ENCODE measurements at regions not wholly inside any gene's neighbourhood (a gene's known extent, or its start where the extent isn't known, plus 50 kb on each side); places are given as distances from the start of the nearest gene placed in this dataset.
"Not testable (repeated sequence)": the region's sequence is repeated elsewhere in the genome, so short reads cannot be mapped to it uniquely, and the experiment has no call there.

DNA sequence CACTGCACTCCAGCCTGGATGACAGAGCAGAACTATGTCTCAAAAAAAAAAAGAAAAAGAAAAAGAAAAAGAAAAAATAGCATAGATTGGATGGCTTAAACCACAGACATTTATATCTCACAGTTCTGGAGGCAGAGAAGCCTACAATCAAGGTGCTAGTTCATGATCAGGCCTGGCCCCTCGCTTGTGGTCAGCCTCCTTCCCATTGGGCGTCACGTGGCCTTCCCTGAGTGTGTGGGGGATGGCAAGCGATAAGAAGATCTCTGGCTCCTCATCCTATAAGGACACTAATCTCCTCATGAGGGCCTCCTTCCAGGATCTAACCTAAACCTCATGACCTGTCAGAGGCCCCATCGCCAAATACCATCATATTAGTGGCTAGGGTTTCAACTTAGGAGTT is 320.2 kb upstream of the SPATA31A3 start:
- not testable (repeated sequence) for H3K27ac ChIP-seq (ENCODE audit: low read length); H3K9me3 ChIP-seq (ENCODE audit: control insufficient read depth, low read depth, low read length); H3K27me3 ChIP-seq (ENCODE audit: control insufficient read depth, insufficient read depth, low read length); H3K4me3 ChIP-seq (ENCODE audit: low read length); H3K36me3 ChIP-seq (ENCODE audit: control insufficient read depth, insufficient read depth, low read length); DNase-seq; H3K4me1 ChIP-seq (ENCODE audit: control insufficient read depth, insufficient read depth, low read length)
- no CpG with 5 or more reads among the region's 5 CpGs for WGBS (ENCODE audit: insufficient coverage, low lambda C conversion rate)

DNA sequence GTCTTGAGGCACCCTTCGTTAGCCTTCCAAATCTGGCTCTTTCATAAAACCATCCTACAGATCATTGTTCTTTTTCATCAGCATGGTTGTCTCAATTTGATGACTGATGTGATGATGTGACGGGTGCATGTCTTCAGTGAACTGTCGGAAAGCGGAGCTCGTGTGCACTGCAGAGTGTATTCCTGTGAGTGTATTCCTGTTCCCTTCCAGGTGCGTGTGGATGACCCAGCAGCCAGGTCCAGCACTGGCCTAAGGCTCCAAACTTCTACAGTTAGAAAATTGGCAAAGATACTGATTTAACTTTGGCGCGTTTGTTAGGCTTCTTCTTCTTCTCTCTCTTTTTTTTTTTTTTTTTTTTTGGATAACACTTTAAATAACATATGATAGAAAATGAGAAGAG is 314.8 kb upstream of the SPATA31A3 start:
- WGBS (ENCODE audit: insufficient coverage, low lambda C conversion rate) = no CpG with 5 or more reads among the region's 8 CpGs
- not testable (repeated sequence) for H3K4me1 ChIP-seq (ENCODE audit: control insufficient read depth, insufficient read depth, low read length); H3K4me3 ChIP-seq (ENCODE audit: low read length); H3K9me3 ChIP-seq (ENCODE audit: control insufficient read depth, low read depth, low read length); H3K27me3 ChIP-seq (ENCODE audit: control insufficient read depth, insufficient read depth, low read length); H3K36me3 ChIP-seq (ENCODE audit: control insufficient read depth, insufficient read depth, low read length); DNase-seq; H3K27ac ChIP-seq (ENCODE audit: low read length)

- no CpG with 5 or more reads among the region's 6 CpGs for WGBS (ENCODE audit: insufficient coverage, low lambda C conversion rate)
- not testable (repeated sequence) for H3K4me3 ChIP-seq (ENCODE audit: low read length); DNase-seq; H3K4me1 ChIP-seq (ENCODE audit: control insufficient read depth, insufficient read depth, low read length); H3K27me3 ChIP-seq (ENCODE audit: control insufficient read depth, insufficient read depth, low read length); H3K27ac ChIP-seq (ENCODE audit: low read length); H3K9me3 ChIP-seq (ENCODE audit: control insufficient read depth, low read depth, low read length); H3K36me3 ChIP-seq (ENCODE audit: control insufficient read depth, insufficient read depth, low read length)
These were observed 296.4 kb upstream of the SPATA31A3 start for GRCh38 chr9:67288797-67289196.

GRCh38 chr9:67288117-67288735 is 295.9 kb upstream of the SPATA31A3 start:
- H3K36me3 ChIP-seq (ENCODE audit: control insufficient read depth, insufficient read depth, low read length); DNase-seq: not testable (repeated sequence)
- no CpG with 5 or more reads among the region's 46 CpGs for WGBS (ENCODE audit: insufficient coverage, low lambda C conversion rate)

GRCh38 chr9:67284299-67284698 is 291.9 kb upstream of the SPATA31A3 start:
- not testable (repeated sequence) for H3K4me3 ChIP-seq (ENCODE audit: low read length); H3K4me1 ChIP-seq (ENCODE audit: control insufficient read depth, insufficient read depth, low read length); H3K36me3 ChIP-seq (ENCODE audit: control insufficient read depth, insufficient read depth, low read length); H3K27ac ChIP-seq (ENCODE audit: low read length); H3K27me3 ChIP-seq (ENCODE audit: control insufficient read depth, insufficient read depth, low read length); H3K9me3 ChIP-seq (ENCODE audit: control insufficient read depth, low read depth, low read length); DNase-seq
- no CpG with 5 or more reads among the region's 6 CpGs for WGBS (ENCODE audit: insufficient coverage, low lambda C conversion rate)

More at GRCh38 chr9:67288117-67288735, 295.9 kb upstream of the SPATA31A3 start:
- H3K9me3 ChIP-seq (ENCODE audit: control insufficient read depth, low read depth, low read length); H3K27ac ChIP-seq (ENCODE audit: low read length); H3K4me3 ChIP-seq (ENCODE audit: low read length); H3K27me3 ChIP-seq (ENCODE audit: control insufficient read depth, insufficient read depth, low read length); H3K4me1 ChIP-seq (ENCODE audit: control insufficient read depth, insufficient read depth, low read length): not testable (repeated sequence)

DNA sequence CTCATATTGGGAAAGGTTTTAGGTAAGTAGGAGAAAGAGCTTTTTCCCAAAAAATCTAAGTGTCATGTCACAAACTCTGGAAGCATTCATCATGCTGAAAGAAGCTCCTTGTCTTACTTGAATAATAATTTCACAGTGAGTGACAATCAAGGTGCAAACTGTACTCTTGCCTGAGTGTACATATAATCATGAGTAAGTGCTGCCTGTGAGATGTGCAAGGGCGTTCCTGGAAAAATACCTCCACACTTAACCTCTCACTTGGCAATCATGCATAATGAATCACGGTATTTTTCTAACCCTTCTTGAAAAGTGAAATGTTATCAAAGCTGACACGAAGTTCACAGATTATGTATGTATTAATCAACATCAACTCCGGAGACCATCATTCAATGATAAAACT is 289.2 kb upstream of the SPATA31A3 start:
- no CpG with 5 or more reads among the region's 4 CpGs for WGBS (ENCODE audit: insufficient coverage, low lambda C conversion rate)

DNA sequence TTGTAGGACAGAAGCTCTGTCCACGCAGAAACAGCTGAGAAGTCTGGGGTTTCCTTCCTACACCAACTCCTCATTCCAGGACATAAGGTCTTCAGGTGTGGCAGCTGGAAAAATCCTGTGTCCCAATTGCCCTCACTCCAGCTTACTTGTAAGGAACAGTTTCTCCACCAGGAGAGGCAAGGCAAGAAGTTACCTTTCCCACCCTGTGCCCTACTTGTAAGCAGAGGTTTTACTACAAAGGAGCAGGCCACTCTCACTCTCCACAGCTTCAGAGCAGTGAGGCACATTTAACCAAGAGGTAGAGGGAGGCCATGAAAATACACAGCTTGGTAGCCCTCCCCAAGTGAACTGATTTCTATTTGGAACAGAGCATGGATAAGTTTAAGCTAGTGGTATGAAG is 277.3 kb upstream of the SPATA31A3 start:
- H3K27me3 ChIP-seq (ENCODE audit: control insufficient read depth, insufficient read depth, low read length); H3K27ac ChIP-seq (ENCODE audit: low read length); H3K4me1 ChIP-seq (ENCODE audit: control insufficient read depth, insufficient read depth, low read length); H3K36me3 ChIP-seq (ENCODE audit: control insufficient read depth, insufficient read depth, low read length); DNase-seq; H3K4me3 ChIP-seq (ENCODE audit: low read length); H3K9me3 ChIP-seq (ENCODE audit: control insufficient read depth, low read depth, low read length): not testable (repeated sequence)
- no CpG with 5 or more reads among the region's 1 CpG for WGBS (ENCODE audit: insufficient coverage, low lambda C conversion rate)

More for the DNA sequence above, 289.2 kb upstream of the SPATA31A3 start:
- not testable (repeated sequence) for H3K9me3 ChIP-seq (ENCODE audit: control insufficient read depth, low read depth, low read length); H3K27me3 ChIP-seq (ENCODE audit: control insufficient read depth, insufficient read depth, low read length); H3K27ac ChIP-seq (ENCODE audit: low read length); H3K4me3 ChIP-seq (ENCODE audit: low read length); DNase-seq; H3K36me3 ChIP-seq (ENCODE audit: control insufficient read depth, insufficient read depth, low read length); H3K4me1 ChIP-seq (ENCODE audit: control insufficient read depth, insufficient read depth, low read length)

- not testable (repeated sequence) for H3K27me3 ChIP-seq (ENCODE audit: control insufficient read depth, insufficient read depth, low read length); H3K27ac ChIP-seq (ENCODE audit: low read length); H3K4me3 ChIP-seq (ENCODE audit: low read length); H3K9me3 ChIP-seq (ENCODE audit: control insufficient read depth, low read depth, low read length); DNase-seq; H3K36me3 ChIP-seq (ENCODE audit: control insufficient read depth, insufficient read depth, low read length); H3K4me1 ChIP-seq (ENCODE audit: control insufficient read depth, insufficient read depth, low read length)
- WGBS (ENCODE audit: insufficient coverage, low lambda C conversion rate) = no CpG with 5 or more reads among the region's 6 CpGs
These were observed 265.5 kb upstream of the SPATA31A3 start for GRCh38 chr9:67257894-67258293.

DNA sequence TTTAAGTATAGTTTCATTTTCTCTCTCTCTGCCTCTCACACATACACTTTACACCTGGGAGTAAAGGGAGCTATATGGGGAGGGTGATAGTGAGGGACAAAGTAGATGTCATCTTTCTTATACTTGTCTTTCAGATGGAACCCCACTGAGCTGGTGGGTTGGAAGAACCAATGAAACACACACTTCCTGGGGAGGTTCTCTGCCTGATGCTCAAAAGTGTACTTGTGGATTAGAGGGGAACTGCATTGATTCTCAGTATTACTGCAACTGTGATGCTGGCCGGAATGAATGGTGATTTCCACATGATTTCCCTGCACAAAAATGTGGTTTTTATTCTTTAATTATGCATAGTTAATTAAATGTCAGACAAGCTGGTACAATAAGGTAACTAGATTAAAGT is 256.6 kb upstream of the SPATA31A3 start:
- not testable (repeated sequence) for H3K27ac ChIP-seq (ENCODE audit: low read length); H3K36me3 ChIP-seq (ENCODE audit: control insufficient read depth, insufficient read depth, low read length); H3K4me3 ChIP-seq (ENCODE audit: low read length); H3K27me3 ChIP-seq (ENCODE audit: control insufficient read depth, insufficient read depth, low read length); H3K4me1 ChIP-seq (ENCODE audit: control insufficient read depth, insufficient read depth, low read length); H3K9me3 ChIP-seq (ENCODE audit: control insufficient read depth, low read depth, low read length); DNase-seq
- no CpG with 5 or more reads among the region's 1 CpG for WGBS (ENCODE audit: insufficient coverage, low lambda C conversion rate)

DNA sequence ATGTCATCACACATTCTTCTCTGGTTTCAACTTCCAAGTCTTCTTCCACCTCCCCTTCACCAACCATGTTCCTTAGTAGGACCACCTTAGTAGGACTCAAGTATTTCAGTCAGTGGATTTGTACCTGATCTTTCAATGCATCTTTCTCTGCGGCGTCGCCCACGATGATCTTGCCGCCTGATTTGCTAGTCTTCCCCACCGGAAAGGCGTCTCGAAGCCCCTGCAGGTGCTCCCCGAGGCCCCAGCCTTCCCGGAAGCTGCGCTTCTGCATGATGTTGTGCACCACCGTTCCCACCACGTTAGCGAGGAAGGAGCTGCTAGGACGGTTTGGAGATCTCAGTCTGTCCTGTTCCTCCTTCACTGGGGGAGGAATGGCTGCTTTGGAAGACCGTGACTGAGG is 219.7 kb upstream of the SPATA31A3 start:
- H3K27me3 ChIP-seq (ENCODE audit: control insufficient read depth, insufficient read depth, low read length); H3K36me3 ChIP-seq (ENCODE audit: control insufficient read depth, insufficient read depth, low read length); H3K27ac ChIP-seq (ENCODE audit: low read length); H3K4me3 ChIP-seq (ENCODE audit: low read length); DNase-seq; H3K9me3 ChIP-seq (ENCODE audit: control insufficient read depth, low read depth, low read length); H3K4me1 ChIP-seq (ENCODE audit: control insufficient read depth, insufficient read depth, low read length): not testable (repeated sequence)
- no CpG with 5 or more reads among the region's 16 CpGs for WGBS (ENCODE audit: insufficient coverage, low lambda C conversion rate)

- no CpG with 5 or more reads among the region's 3 CpGs for WGBS (ENCODE audit: insufficient coverage, low lambda C conversion rate)
- not testable (repeated sequence) for H3K9me3 ChIP-seq (ENCODE audit: control insufficient read depth, low read depth, low read length); H3K4me1 ChIP-seq (ENCODE audit: control insufficient read depth, insufficient read depth, low read length); H3K4me3 ChIP-seq (ENCODE audit: low read length); H3K36me3 ChIP-seq (ENCODE audit: control insufficient read depth, insufficient read depth, low read length); H3K27ac ChIP-seq (ENCODE audit: low read length); H3K27me3 ChIP-seq (ENCODE audit: control insufficient read depth, insufficient read depth, low read length); DNase-seq
These were observed 218.5 kb upstream of the SPATA31A3 start for GRCh38 chr9:67210842-67211241.

Measured in large intestine (tissue), 3 donors.